Gastroesophageal sphincter (tissue), 4 donors: ENCODE measurements at regions not wholly inside any gene's neighbourhood (a gene's known extent, or its start where the extent isn't known, plus 50 kb on each side); places are given as distances from the start of the nearest gene placed in this dataset.
A peak's percentile ranks its signal among the peaks of the same experiment; 100 is the strongest.

Experiments
- ATAC-seq: fragments of 150-250 bp; one replicate; pipeline ENCODE4 v1.9.1; 2016; ENCODE audit warnings: mild to moderate bottlenecking, moderate library complexity
- H3K27ac ChIP-seq, 4 donors: fragments of 200-600 bp; sonication (generic) in 3 of 4; 1 replicate in 3 of 4; 2 replicates in 1 of 4; pipeline ENCODE4 v1.5.1; 2016 to 2019
- H3K27me3 ChIP-seq: fragments of 200-600 bp; sonication (generic); one replicate; pipeline ENCODE4 v1.5.1; 2019
- H3K36me3 ChIP-seq, 2 donors: fragments of 200-600 bp; sonication (generic); one replicate each; pipeline ENCODE4 v1.5.1; 2019; ENCODE audit warnings: control low read depth in 1 of 2
- H3K4me1 ChIP-seq, 3 donors: fragments of 200-600 bp; sonication (generic); 1 replicate in 2 of 3; 2 replicates in 1 of 3; pipeline ENCODE4 v1.5.1; 2016 to 2019; ENCODE audit warnings: control low read depth in 2 of 3
- H3K4me3 ChIP-seq, 2 donors: fragments of 200-600 bp; sonication (generic); one replicate each; pipeline ENCODE4 v1.5.1; 2019; ENCODE audit warnings: mild to moderate bottlenecking in 1 of 2, moderate library complexity in 1 of 2
- H3K9me3 ChIP-seq, 3 donors: fragments of 200-600 bp; sonication (generic); one replicate each; pipeline ENCODE4 v1.5.1; 2017 to 2019; ENCODE audit warnings: control low read depth in 2 of 3
- CTCF ChIP-seq, 4 experiments: fragments of 200-600 bp in 2 of 4; fragments of 450-650 bp in 2 of 4; sonication (generic) in 1 of 4; IDR thresholded peaks; one replicate each; pipeline ENCODE4 v1.5.1; 2017 to 2019; ENCODE audit warnings: antibody characterized with exemption in 4 of 4, mild to moderate bottlenecking in 2 of 4, moderate library complexity in 2 of 4
- EP300 ChIP-seq: sonication (generic); formaldehyde crosslinking; IDR thresholded peaks from one replicate; pipeline ENCODE4 v1.6.1; 2017; ENCODE audit warnings: antibody characterized with exemption, mild to moderate bottlenecking
- POLR2A ChIP-seq, 2 donors: fragments of 450-650 bp; IDR thresholded peaks; one replicate each; pipeline ENCODE4 v1.6.1; 2017; ENCODE audit warnings: antibody characterized with exemption in 2 of 2, mild to moderate bottlenecking in 2 of 2, moderate library complexity in 1 of 2
- POLR2AphosphoS5 ChIP-seq: sonication (generic); formaldehyde crosslinking; IDR thresholded peaks from one replicate; pipeline ENCODE4 v1.6.1; 2017; ENCODE audit warnings: antibody characterized with exemption
- WGBS, 2 donors: methylation state at CpG; one replicate each; pipeline ENCODE4 v1.1.5; 2018; ENCODE audit warnings: low coverage in 1 of 2; 5-methylcytosine and 5-hydroxymethylcytosine counted together

GRCh38 chr2:207401338-207401737 is 128.4 kb upstream of the CREB1 start:
- ATAC-seq = no peak
- no peaks in the 10 kb centered on the region for H3K9me3 ChIP-seq
- no peak overlapping the region for H3K27ac ChIP-seq
- H3K4me1 ChIP-seq = peaks cover 0 to 10% (median 0%) of the 10 kb centered on the region in 3 donors
- H3K27me3 ChIP-seq = no peaks in the 10 kb centered on the region
- H3K4me3 ChIP-seq = no peak overlapping the region
- no peaks in the 10 kb centered on the region for H3K36me3 ChIP-seq
- TF ChIP-seq EP300 = no peak
- no peak for TF ChIP-seq CTCF (IDR thresholded peaks at IDR 0.05)
- TF ChIP-seq POLR2A (IDR thresholded peaks at IDR 0.05) = no peak
- no peak for TF ChIP-seq POLR2AphosphoS5

GRCh38 chr2:207403141-207403540 is 126.6 kb upstream of the CREB1 start:
- Histone ChIP-seq H3K27me3 (no peaks in the 10 kb centered on the region), H3K4me3 (no peak overlapping the region), H3K27ac (no peak overlapping the region), H3K9me3 (no peaks in the 10 kb centered on the region), H3K4me1 (peaks cover 0 to 11% (median 0%) of the 10 kb centered on the region in 3 donors), H3K36me3 (no peaks in the 10 kb centered on the region)
- ATAC-seq = no peak
- WGBS, 2 donors = 83 to 89% methylated on average over 1 of the region's 1 CpG
- TF ChIP-seq EP300 (no peak), CTCF (IDR thresholded peaks at IDR 0.05) (no peak), POLR2A (IDR thresholded peaks at IDR 0.05) (no peak), POLR2AphosphoS5 (no peak)

- Histone ChIP-seq H3K27me3 (no peaks in the 10 kb centered on the region), H3K27ac (peak overlapping the region in 1 of 4 donors; percentile 42), H3K4me3 (no peak overlapping the region), H3K4me1 (peaks cover 0 to 19% (median 0%) of the 10 kb centered on the region in 3 donors), H3K9me3 (no peaks in the 10 kb centered on the region), H3K36me3 (no peaks in the 10 kb centered on the region)
- no peak for TF ChIP-seq EP300
- peak; percentile 15 for TF ChIP-seq POLR2AphosphoS5
- no peak for ATAC-seq
- 43 to 63% methylated on average over 2 to 3 of the region's 3 CpGs for WGBS, 2 donors
Measured at GRCh38 chr2:207403950-207404349, 125.8 kb upstream of the CREB1 start.

- peaks cover 0 to 29% (median 0%) of the 10 kb centered on the region in 3 donors for H3K4me1 ChIP-seq
- ATAC-seq = no peak
- H3K4me3 ChIP-seq = no peak overlapping the region
- no peaks in the 10 kb centered on the region for H3K27me3 ChIP-seq
- H3K9me3 ChIP-seq = no peaks in the 10 kb centered on the region
- 90% methylated on average over 2 of the region's 2 CpGs for WGBS, 2 donors
- no peak overlapping the region for H3K27ac ChIP-seq
- no peaks in the 10 kb centered on the region for H3K36me3 ChIP-seq
- TF ChIP-seq EP300 (no peak), POLR2AphosphoS5 (no peak), CTCF (IDR thresholded peaks at IDR 0.05) (no peak), POLR2A (IDR thresholded peaks at IDR 0.05) (no peak)
Measured at GRCh38 chr2:207405150-207405549, 124.6 kb upstream of the CREB1 start.

- no peak overlapping the region for H3K27ac ChIP-seq
- no peaks in the 10 kb centered on the region for H3K36me3 ChIP-seq
- 62 to 67% methylated on average over 7 to 8 of the region's 8 CpGs for WGBS, 2 donors
- H3K4me1 ChIP-seq = peaks cover 0 to 29% (median 0%) of the 10 kb centered on the region in 3 donors
- no peak overlapping the region for H3K4me3 ChIP-seq
- no peak for ATAC-seq
- H3K27me3 ChIP-seq = no peaks in the 10 kb centered on the region
- H3K9me3 ChIP-seq = no peaks in the 10 kb centered on the region
- TF ChIP-seq POLR2A (IDR thresholded peaks at IDR 0.05) (no peak), EP300 (no peak), POLR2AphosphoS5 (no peak)
Measured at GRCh38 chr2:207408086-207408794, 121.5 kb upstream of the CREB1 start.

GRCh38 chr2:207409517-207409916 is 120.2 kb upstream of the CREB1 start:
- no peaks in the 10 kb centered on the region for H3K9me3 ChIP-seq
- no peak overlapping the region for H3K4me3 ChIP-seq
- H3K27me3 ChIP-seq = no peaks in the 10 kb centered on the region
- H3K27ac ChIP-seq = peak overlapping the region in 1 of 4 donors; percentile 8
- no peaks in the 10 kb centered on the region for H3K36me3 ChIP-seq
- WGBS, 2 donors = 20 to 58% methylated on average over 1 to 4 of the region's 4 CpGs
- ATAC-seq = no peak
- TF ChIP-seq CTCF (IDR thresholded peaks at IDR 0.05) = no peak
- TF ChIP-seq POLR2A (IDR thresholded peaks at IDR 0.05) = no peak
- TF ChIP-seq POLR2AphosphoS5 = no peak
- TF ChIP-seq EP300 = no peak
- H3K4me1 ChIP-seq = peaks cover 0 to 19% (median 0%) of the 10 kb centered on the region in 3 donors
